Lung (tissue), 11 donors: ENCODE measurements at regions not wholly inside any gene's neighbourhood (a gene's known extent, or its start where the extent isn't known, plus 50 kb on each side); places are given as distances from the start of the nearest gene placed in this dataset.

Experiments used
- ATAC-seq: fragments of 200-7000 bp; cut with Tn5 transposase; one replicate; pipeline ENCODE4 v1.9.1; 2020; ENCODE audit warnings: moderate number of reproducible peaks; ENCODE audit not compliant: insufficient read depth, low FRiP score
- DNase-seq, 3 donors: peaks; one replicate each; pipeline ENCODE4 v3.0.0-alpha.2; 2013 to 2017
- H3K27ac ChIP-seq, 2 donors: one replicate each; pipeline ENCODE4 v1.5.1; 2013; ENCODE audit warnings: mild to moderate bottlenecking in 2 of 2, moderate library complexity in 2 of 2, control low read depth in 1 of 2, inconsistent platforms in 1 of 2, low read depth in 1 of 2, low read length in 1 of 2
- H3K27me3 ChIP-seq, 3 donors: one replicate each; pipeline ENCODE4 v1.5.1; 2013; ENCODE audit warnings: low read length in 2 of 3; ENCODE audit not compliant: control insufficient read depth in 3 of 3, insufficient read depth in 3 of 3
- H3K36me3 ChIP-seq, 4 donors: one replicate each; pipeline ENCODE4 v1.5.1; 2013; ENCODE audit warnings: low read length in 4 of 4, mild to moderate bottlenecking in 1 of 4, moderate library complexity in 1 of 4; ENCODE audit not compliant: control insufficient read depth in 4 of 4, insufficient read depth in 4 of 4
- H3K4me1 ChIP-seq, 5 donors: one replicate each; pipeline ENCODE4 v1.5.1; 2013; ENCODE audit warnings: low read length in 5 of 5, mild to moderate bottlenecking in 2 of 5, moderate library complexity in 1 of 5; ENCODE audit not compliant: control insufficient read depth in 5 of 5, insufficient read depth in 5 of 5
- H3K4me3 ChIP-seq: one replicate; pipeline ENCODE4 v1.5.1; 2013; ENCODE audit warnings: mild to moderate bottlenecking, control low read depth, moderate library complexity
- H3K9ac ChIP-seq, 2 donors: one replicate each; pipeline ENCODE4 v1.5.1; 2013; ENCODE audit warnings: low read length in 2 of 2, control low read depth in 1 of 2; ENCODE audit not compliant: insufficient read depth in 1 of 2
- H3K9me3 ChIP-seq, 4 donors: one replicate each; pipeline ENCODE4 v1.5.1; 2013; ENCODE audit warnings: low read length in 3 of 4, mild to moderate bottlenecking in 1 of 4, moderate library complexity in 1 of 4; ENCODE audit not compliant: control insufficient read depth in 4 of 4, insufficient read depth in 3 of 4
- WGBS, 2 donors: extraction: QIAGEN DNeasy Blood & Tissue Kit; methylation state at CpG; one replicate each; pipeline ENCODE4 v1.1.7; 2013; 5-methylcytosine and 5-hydroxymethylcytosine counted together
- TF ChIP-seq, protein P1 (sequence below): IDR thresholded peaks from 2 replicates; pipeline ENCODE4 v1.5.1; 2012; ENCODE audit warnings: mild to moderate bottlenecking; ENCODE audit errors: control extremely low read depth, extremely low read depth
- donor health status: control.
- donor health status: control.
- donor health status: Bipolar disorder and iron deficiency.
- donor health status: healthy.
- donor health status: DM: yes; HTN: yes; CAD: no.

DNA sequence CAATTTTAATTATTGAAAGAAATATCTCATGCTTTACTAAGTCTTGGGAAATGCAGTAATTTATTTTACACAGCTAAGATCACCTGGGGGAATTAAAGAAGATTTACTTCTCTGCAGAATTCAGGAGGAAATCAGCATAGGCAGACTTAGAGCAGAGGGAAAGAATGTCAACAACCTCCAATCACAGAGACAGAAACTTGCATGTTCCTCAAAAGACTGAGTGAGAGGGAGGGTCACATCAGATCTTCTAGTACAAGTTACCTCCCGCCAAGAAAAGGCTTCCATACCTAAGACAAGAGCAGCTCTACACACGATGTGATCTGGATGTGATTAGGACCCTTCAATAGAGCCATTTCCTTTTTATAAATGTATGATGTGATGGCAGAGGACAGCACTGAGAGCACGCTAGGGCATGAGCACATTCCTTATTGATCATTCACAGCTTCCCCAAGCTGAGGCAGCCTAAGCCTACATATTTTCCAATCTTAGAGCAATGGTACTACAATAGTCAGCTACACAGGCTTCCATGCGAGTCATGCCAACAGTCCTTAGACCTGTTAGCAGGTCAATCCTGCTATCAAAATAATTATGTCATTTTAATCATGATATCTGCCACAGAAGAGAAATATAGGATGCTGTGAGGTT, 403.3 kb downstream of the ETNK1 start:
- 61 to 73% methylated on average over 4 of the region's 4 CpGs for WGBS, 2 donors
- Histone ChIP-seq H3K27me3 (peaks cover 0 to 2% (median 0%) of the 10 kb centered on the region in 3 donors), H3K27ac (no peak overlapping the region), H3K9ac (no peak overlapping the region), H3K4me3 (no peak overlapping the region), H3K4me1 (no peaks in the 10 kb centered on the region), H3K9me3 (peaks cover 0 to 2% (median 0%) of the 10 kb centered on the region in 4 donors), H3K36me3 (no peaks in the 10 kb centered on the region)
- ATAC-seq (no peak), DNase-seq (no peak)
- TF ChIP-seq, protein P1, sequence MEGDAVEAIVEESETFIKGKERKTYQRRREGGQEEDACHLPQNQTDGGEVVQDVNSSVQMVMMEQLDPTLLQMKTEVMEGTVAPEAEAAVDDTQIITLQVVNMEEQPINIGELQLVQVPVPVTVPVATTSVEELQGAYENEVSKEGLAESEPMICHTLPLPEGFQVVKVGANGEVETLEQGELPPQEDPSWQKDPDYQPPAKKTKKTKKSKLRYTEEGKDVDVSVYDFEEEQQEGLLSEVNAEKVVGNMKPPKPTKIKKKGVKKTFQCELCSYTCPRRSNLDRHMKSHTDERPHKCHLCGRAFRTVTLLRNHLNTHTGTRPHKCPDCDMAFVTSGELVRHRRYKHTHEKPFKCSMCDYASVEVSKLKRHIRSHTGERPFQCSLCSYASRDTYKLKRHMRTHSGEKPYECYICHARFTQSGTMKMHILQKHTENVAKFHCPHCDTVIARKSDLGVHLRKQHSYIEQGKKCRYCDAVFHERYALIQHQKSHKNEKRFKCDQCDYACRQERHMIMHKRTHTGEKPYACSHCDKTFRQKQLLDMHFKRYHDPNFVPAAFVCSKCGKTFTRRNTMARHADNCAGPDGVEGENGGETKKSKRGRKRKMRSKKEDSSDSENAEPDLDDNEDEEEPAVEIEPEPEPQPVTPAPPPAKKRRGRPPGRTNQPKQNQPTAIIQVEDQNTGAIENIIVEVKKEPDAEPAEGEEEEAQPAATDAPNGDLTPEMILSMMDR: no peak

DNA sequence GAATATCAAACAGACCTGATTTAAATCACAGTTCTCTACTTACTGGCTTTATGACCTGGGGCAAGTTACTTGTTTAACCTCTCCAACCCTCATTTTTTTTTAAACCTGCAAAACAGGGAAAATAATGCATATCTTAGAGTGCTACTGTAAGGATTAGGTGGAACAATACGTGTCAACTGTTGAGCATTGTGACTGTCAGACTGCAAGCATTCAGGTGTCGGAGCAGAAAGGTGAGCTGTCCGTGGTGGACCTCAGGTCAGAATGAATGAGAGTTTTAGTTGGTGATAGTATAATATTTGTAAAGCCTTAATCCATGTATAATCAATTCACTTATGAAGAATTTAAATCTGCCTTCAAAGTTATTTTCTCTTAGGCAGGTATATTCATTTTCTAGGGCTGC, 404.2 kb downstream of the ETNK1 start:
- no peaks in the 10 kb centered on the region for H3K4me1 ChIP-seq
- peaks cover 0 to 2% (median 0%) of the 10 kb centered on the region in 3 donors for H3K27me3 ChIP-seq
- H3K9ac ChIP-seq: no peak overlapping the region
- no peaks in the 10 kb centered on the region for H3K9me3 ChIP-seq
- ATAC-seq: no peak
- H3K4me3 ChIP-seq: no peak overlapping the region
- no peaks in the 10 kb centered on the region for H3K36me3 ChIP-seq
- 76 to 83% methylated on average over 3 of the region's 3 CpGs for whole genome bisulfite sequencing, 2 donors
- TF ChIP-seq, protein P1: no peak
- H3K27ac ChIP-seq: no peak overlapping the region
- no peak for DNase-seq

DNA sequence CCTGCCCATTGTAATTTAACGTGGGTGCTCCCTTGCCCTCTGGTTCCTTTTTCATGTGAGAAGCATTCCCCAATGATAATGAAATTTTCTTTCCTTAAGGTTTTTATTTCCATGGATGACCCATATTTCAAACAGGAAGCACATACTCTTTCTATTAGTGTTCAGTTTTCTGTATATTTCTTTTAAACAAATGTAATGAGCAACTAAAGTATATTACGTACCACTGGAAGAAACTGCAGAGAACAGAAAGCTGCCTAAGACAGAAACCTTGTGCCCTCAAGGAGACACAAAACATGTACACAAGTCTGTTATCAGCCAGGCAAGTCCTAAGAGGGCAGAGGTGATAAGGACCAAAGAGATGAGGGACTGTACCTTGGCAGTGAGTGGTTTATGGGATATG, 414.9 kb downstream of the ETNK1 start:
- ATAC-seq (no peak), DNase-seq (no peak)
- 73 to 78% methylated on average over 2 of the region's 2 CpGs for WGBS, 2 donors
- TF ChIP-seq, protein P1: no peak
- Histone ChIP-seq H3K9me3 (no peaks in the 10 kb centered on the region), H3K27me3 (no peaks in the 10 kb centered on the region), H3K4me3 (no peak overlapping the region), H3K36me3 (no peaks in the 10 kb centered on the region), H3K9ac (no peak overlapping the region), H3K27ac (no peak overlapping the region), H3K4me1 (no peaks in the 10 kb centered on the region)

DNA sequence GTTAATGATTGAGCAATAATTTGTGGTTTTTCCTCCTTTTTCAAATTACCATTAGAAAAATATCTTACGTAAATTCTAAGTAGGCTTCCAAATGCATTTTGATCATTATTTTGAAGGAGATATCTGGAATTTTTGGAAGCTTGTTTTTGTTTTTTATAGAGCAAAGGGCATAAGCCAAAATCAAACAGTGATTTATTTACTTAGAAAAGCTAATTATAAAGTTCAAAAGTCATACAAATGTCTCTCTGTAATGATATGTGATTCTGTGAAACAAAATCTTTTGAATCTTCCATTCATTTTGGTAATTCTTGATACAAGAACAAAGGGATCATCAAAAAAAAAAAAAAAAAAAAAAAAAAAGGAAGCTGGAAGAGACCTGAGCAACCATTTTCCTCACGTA, 416.8 kb downstream of the ETNK1 start:
- WGBS, 2 donors: 89 to 94% methylated on average over 2 of the region's 2 CpGs
- Histone ChIP-seq H3K27ac (no peak overlapping the region), H3K9ac (no peak overlapping the region), H3K9me3 (no peaks in the 10 kb centered on the region), H3K4me1 (no peaks in the 10 kb centered on the region), H3K4me3 (no peak overlapping the region), H3K27me3 (no peaks in the 10 kb centered on the region), H3K36me3 (no peaks in the 10 kb centered on the region)
- TF ChIP-seq, protein P1: no peak
- ATAC-seq (no peak), DNase-seq (no peak)
